Panc1 (cell line): ENCODE measurements at regions not wholly inside any gene's neighbourhood (a gene's known extent, or its start where the extent isn't known, plus 50 kb on each side); places are given as distances from the start of the nearest gene placed in this dataset.

Experiments used
- CTCF ChIP-seq: fragments of 450-650 bp; IDR thresholded peaks from 2 replicates; pipeline ENCODE4 v1.5.1; 2017; ENCODE audit warnings: mild to moderate bottlenecking
- POLR2AphosphoS5 ChIP-seq: IDR thresholded peaks from 2 replicates; pipeline ENCODE4 v1.6.1; 2012; ENCODE audit warnings: mild to moderate bottlenecking, low read depth, low read length, moderate library complexity
- REST ChIP-seq, 2 experiments: IDR thresholded peaks; 2 replicates each; pipeline ENCODE4 v1.6.1; 2011 to 2012; ENCODE audit warnings: low read depth in 2 of 2, control low read depth in 1 of 2, low read length in 1 of 2, mild to moderate bottlenecking in 1 of 2, moderate library complexity in 1 of 2; ENCODE audit not compliant: insufficient read depth in 1 of 2
- SIN3A ChIP-seq: IDR thresholded peaks from 2 replicates; pipeline ENCODE4 v1.6.1; 2012; ENCODE audit warnings: low read depth, mild to moderate bottlenecking, low read length, moderate library complexity, borderline replicate concordance; ENCODE audit not compliant: insufficient read depth

- TF ChIP-seq CTCF, result no peak
- no peak for TF ChIP-seq POLR2AphosphoS5
- TF ChIP-seq REST (IDR thresholded peaks at IDR 0.05; ENCODE audit: insufficient read depth in 1 of 2, low read depth in 2 of 2, low read length in 1 of 2), result no peak
- TF ChIP-seq SIN3A, result no peak
Measured at GRCh38 chr1:238998577-238998976, 387.8 kb upstream of the CHRM3 start.
